CD4-positive, CD25-positive, alpha-beta regulatory T cell (primary cell): ENCODE measurements at regions not wholly inside any gene's neighbourhood (a gene's known extent, or its start where the extent isn't known, plus 50 kb on each side); places are given as distances from the start of the nearest gene placed in this dataset.

Experiments used
- ATAC-seq, 2 donors: fragments of 150-1000 bp; cut with Tn5 transposase; one replicate each; pipeline ENCODE4 v1.10.0; 2021; ENCODE audit warnings: low read depth in 2 of 2, moderate number of reproducible peaks in 2 of 2, moderate library complexity in 1 of 2
- DNase-seq, 3 donors: peaks; one replicate each; pipeline versions ENCODE4 v3.0.0 to v3.0.0-alpha.2; 2012 to 2022; ENCODE audit warnings: mixed read lengths in 1 of 3
- H3K27ac ChIP-seq: one replicate; pipeline ENCODE4 v1.7.0; 2013; ENCODE audit warnings: mild to moderate bottlenecking, low read length; ENCODE audit not compliant: insufficient read depth, poor library complexity, severe bottlenecking
- H3K27me3 ChIP-seq: one replicate; pipeline ENCODE4 v1.7.0; 2013; ENCODE audit warnings: low read length; ENCODE audit not compliant: control insufficient read depth, insufficient read depth
- H3K36me3 ChIP-seq: one replicate; pipeline ENCODE4 v1.7.0; 2013; ENCODE audit warnings: mild to moderate bottlenecking, low read length, moderate library complexity; ENCODE audit not compliant: control insufficient read depth, insufficient read depth
- H3K4me1 ChIP-seq: 2 replicates; pipeline ENCODE4 v1.7.0; 2013; ENCODE audit warnings: mild to moderate bottlenecking, low read length; ENCODE audit not compliant: insufficient read depth, control insufficient read depth, poor library complexity, severe bottlenecking
- H3K4me3 ChIP-seq: one replicate; pipeline ENCODE4 v1.7.0; 2013; ENCODE audit warnings: low read depth, mild to moderate bottlenecking, low read length, moderate library complexity
- H3K9me3 ChIP-seq, 2 experiments: 1 replicate in 1 of 2; 2 replicates in 1 of 2; pipeline ENCODE4 v1.7.0; 2013; ENCODE audit warnings: low read length in 2 of 2, mild to moderate bottlenecking in 1 of 2, moderate library complexity in 1 of 2; ENCODE audit not compliant: control insufficient read depth in 2 of 2
- H3K27ac Mint-ChIP-seq, 3 donors: one replicate each; pipeline ENCODE4 v1.8.0; 2020 to 2022; ENCODE audit warnings: mild to moderate bottlenecking in 3 of 3, mixed read lengths in 3 of 3, moderate library complexity in 2 of 3
- H3K27me3 Mint-ChIP-seq: one replicate; pipeline ENCODE4 v1.8.0; 2022; ENCODE audit warnings: mild to moderate bottlenecking, mixed read lengths
- H3K36me3 Mint-ChIP-seq: one replicate; pipeline ENCODE4 v1.8.0; 2020; ENCODE audit warnings: mixed read lengths
- H3K4me1 Mint-ChIP-seq, 4 donors: one replicate each; pipeline ENCODE4 v1.8.0; 2020 to 2022; ENCODE audit warnings: mixed read lengths in 4 of 4, mild to moderate bottlenecking in 1 of 4
- H3K4me3 Mint-ChIP-seq, 4 donors: one replicate each; pipeline ENCODE4 v1.8.0; 2020 to 2022; ENCODE audit warnings: mild to moderate bottlenecking in 4 of 4, mixed read lengths in 4 of 4, moderate library complexity in 3 of 4
- H3K9me3 Mint-ChIP-seq, 7 donors: one replicate each; pipeline ENCODE4 v1.8.0; 2020 to 2022; ENCODE audit warnings: mixed read lengths in 7 of 7, mild to moderate bottlenecking in 3 of 7, moderate library complexity in 2 of 7

GRCh38 chr1:38456531-38456876 lies 403.1 kb downstream of the RRAGC start:
- Mint-ChIP-seq H3K4me1 (no peaks in the 10 kb centered on the region), H3K9me3 (peaks cover 0 to 3% (median 0%) of the 10 kb centered on the region in 7 donors), H3K27ac (no peak overlapping the region), H3K36me3 (no peaks in the 10 kb centered on the region), H3K27me3 (peaks cover 21% of the 10 kb centered on the region), H3K4me3 (no peak overlapping the region)
- Histone ChIP-seq H3K27me3 (peaks cover 3% of the 10 kb centered on the region), H3K36me3 (no peaks in the 10 kb centered on the region), H3K4me1 (no peaks in the 10 kb centered on the region), H3K9me3 (no peaks in the 10 kb centered on the region), H3K27ac (no peak overlapping the region), H3K4me3 (no peak overlapping the region)
- DNase-seq (no peak), ATAC-seq (no peak)

- DNase-seq, result no peak
- Mint-ChIP-seq H3K27ac (peak overlapping the region in 1 of 3 donors; percentile 49), H3K4me3 (no peak overlapping the region), H3K4me1 (no peaks in the 10 kb centered on the region), H3K9me3 (peaks cover 0 to 3% (median 0%) of the 10 kb centered on the region in 7 donors), H3K36me3 (no peaks in the 10 kb centered on the region), H3K27me3 (peaks cover 21% of the 10 kb centered on the region)
- Histone ChIP-seq H3K9me3 (no peaks in the 10 kb centered on the region), H3K27me3 (peaks cover 3% of the 10 kb centered on the region), H3K27ac (no peak overlapping the region), H3K36me3 (no peaks in the 10 kb centered on the region), H3K4me3 (no peak overlapping the region), H3K4me1 (no peaks in the 10 kb centered on the region)
- ATAC-seq, result no peak
These were observed 403.6 kb downstream of the RRAGC start for GRCh38 chr1:38455829-38456530.

- Histone ChIP-seq H3K27ac (no peak overlapping the region), H3K27me3 (peaks cover 3% of the 10 kb centered on the region), H3K4me1 (no peaks in the 10 kb centered on the region), H3K9me3 (no peaks in the 10 kb centered on the region), H3K36me3 (no peaks in the 10 kb centered on the region), H3K4me3 (no peak overlapping the region)
- no peak overlapping the region for H3K4me3 Mint-ChIP-seq
- peaks cover 21% of the 10 kb centered on the region for H3K27me3 Mint-ChIP-seq
- DNase-seq (no peak), ATAC-seq (no peak)
- no peaks in the 10 kb centered on the region for H3K4me1 Mint-ChIP-seq
- no peak overlapping the region for H3K27ac Mint-ChIP-seq
- no peaks in the 10 kb centered on the region for H3K36me3 Mint-ChIP-seq
- peaks cover 0 to 3% (median 0%) of the 10 kb centered on the region in 7 donors for H3K9me3 Mint-ChIP-seq
These were observed 404.7 kb downstream of the RRAGC start for GRCh38 chr1:38454749-38455441.

- no peak for DNase-seq
These were observed 405.3 kb downstream of the RRAGC start for GRCh38 chr1:38454236-38454635.

GRCh38 chr1:38452246-38452645 lies 405.7 kb upstream of the POU3F1 start:
- Histone ChIP-seq H3K9me3 (no peaks in the 10 kb centered on the region), H3K36me3 (no peaks in the 10 kb centered on the region), H3K4me1 (no peaks in the 10 kb centered on the region), H3K27ac (no peak overlapping the region), H3K27me3 (peaks cover 2% of the 10 kb centered on the region), H3K4me3 (no peak overlapping the region)
- H3K36me3 Mint-ChIP-seq, result no peaks in the 10 kb centered on the region
- no peak for ATAC-seq
- H3K27me3 Mint-ChIP-seq, result peaks cover 24% of the 10 kb centered on the region
- no peak overlapping the region for H3K4me3 Mint-ChIP-seq
- H3K9me3 Mint-ChIP-seq, result peaks cover 0 to 3% (median 0%) of the 10 kb centered on the region in 7 donors
- no peaks in the 10 kb centered on the region for H3K4me1 Mint-ChIP-seq
- DNase-seq, result no peak
- H3K27ac Mint-ChIP-seq, result no peak overlapping the region

More at GRCh38 chr1:38454236-38454635, 405.3 kb downstream of the RRAGC start:
- Histone ChIP-seq H3K4me1 (no peaks in the 10 kb centered on the region), H3K9me3 (no peaks in the 10 kb centered on the region), H3K27me3 (peaks cover 3% of the 10 kb centered on the region), H3K4me3 (no peak overlapping the region), H3K36me3 (no peaks in the 10 kb centered on the region), H3K27ac (no peak overlapping the region)
- Mint-ChIP-seq H3K4me1 (no peaks in the 10 kb centered on the region), H3K27me3 (peaks cover 21% of the 10 kb centered on the region), H3K9me3 (peaks cover 0 to 3% (median 0%) of the 10 kb centered on the region in 7 donors), H3K27ac (no peak overlapping the region), H3K36me3 (no peaks in the 10 kb centered on the region), H3K4me3 (no peak overlapping the region)
- no peak for ATAC-seq

GRCh38 chr1:38451541-38451993 lies 405.0 kb upstream of the POU3F1 start:
- H3K9me3 ChIP-seq, result no peaks in the 10 kb centered on the region
- Mint-ChIP-seq H3K27ac (no peak overlapping the region), H3K36me3 (no peaks in the 10 kb centered on the region), H3K4me1 (no peaks in the 10 kb centered on the region), H3K9me3 (peaks cover 0 to 1% (median 0%) of the 10 kb centered on the region in 7 donors), H3K4me3 (no peak overlapping the region), H3K27me3 (peaks cover 23% of the 10 kb centered on the region)
- DNase-seq, result no peak
- peaks cover 2% of the 10 kb centered on the region for H3K27me3 ChIP-seq
- H3K27ac ChIP-seq, result no peak overlapping the region
- H3K4me1 ChIP-seq, result no peaks in the 10 kb centered on the region
- ATAC-seq, result no peak
- no peak overlapping the region for H3K4me3 ChIP-seq
- no peaks in the 10 kb centered on the region for H3K36me3 ChIP-seq

- Mint-ChIP-seq H3K9me3 (peaks cover 0 to 1% (median 0%) of the 10 kb centered on the region in 7 donors), H3K36me3 (no peaks in the 10 kb centered on the region), H3K27me3 (peaks cover 30% of the 10 kb centered on the region), H3K4me1 (no peaks in the 10 kb centered on the region), H3K4me3 (no peak overlapping the region), H3K27ac (no peak overlapping the region)
- H3K27me3 ChIP-seq, result peaks cover 7% of the 10 kb centered on the region
- no peaks in the 10 kb centered on the region for H3K9me3 ChIP-seq
- H3K27ac ChIP-seq, result no peak overlapping the region
- no peaks in the 10 kb centered on the region for H3K36me3 ChIP-seq
- no peak overlapping the region for H3K4me3 ChIP-seq
- ATAC-seq (no peak), DNase-seq (no peak)
- H3K4me1 ChIP-seq, result no peaks in the 10 kb centered on the region
These were observed 402.3 kb upstream of the POU3F1 start for GRCh38 chr1:38448893-38449292.

- H3K4me3 Mint-ChIP-seq, result no peak overlapping the region
- no peak overlapping the region for H3K4me3 ChIP-seq
- H3K27me3 Mint-ChIP-seq, result peaks cover 26% of the 10 kb centered on the region
- H3K4me1 ChIP-seq, result no peaks in the 10 kb centered on the region
- H3K27ac ChIP-seq, result no peak overlapping the region
- no peak for DNase-seq
- no peaks in the 10 kb centered on the region for H3K36me3 Mint-ChIP-seq
- no peaks in the 10 kb centered on the region for H3K36me3 ChIP-seq
- peaks cover 0 to 5% (median 0%) of the 10 kb centered on the region in 7 donors for H3K9me3 Mint-ChIP-seq
- no peak for ATAC-seq
- no peaks in the 10 kb centered on the region for H3K9me3 ChIP-seq
- H3K4me1 Mint-ChIP-seq, result no peaks in the 10 kb centered on the region
- no peak overlapping the region for H3K27ac Mint-ChIP-seq
- peaks cover 7% of the 10 kb centered on the region for H3K27me3 ChIP-seq
These were observed 400.3 kb upstream of the POU3F1 start for GRCh38 chr1:38446936-38447335.
